ENCODE measurements at regions not wholly inside any gene's neighbourhood (a gene's known extent, or its start where the extent isn't known, plus 50 kb on each side); places are given as distances from the start of the nearest gene placed in this dataset.

DNA sequence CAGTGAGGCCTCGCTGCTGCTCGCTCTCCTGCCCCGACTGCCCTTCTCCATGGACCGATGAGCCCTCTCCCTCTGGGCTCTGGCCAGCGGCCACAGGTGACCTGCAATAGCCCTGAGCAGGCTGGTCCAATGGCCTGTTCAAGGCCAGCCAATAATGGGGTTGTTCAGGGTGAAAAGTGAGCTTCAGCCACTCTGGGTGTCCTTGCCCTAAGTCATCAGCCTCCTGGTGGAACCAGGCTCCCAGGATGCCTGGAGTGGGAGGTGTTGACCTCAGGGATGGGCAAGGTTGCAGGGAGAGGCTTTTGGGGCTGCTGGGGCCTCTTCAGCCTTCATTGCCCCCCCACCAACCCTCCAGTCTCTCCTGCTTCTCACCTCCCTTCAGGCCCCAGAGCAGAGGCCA lies 79.7 kb downstream of the RFLNA start:
- TF ChIP-seq, protein P1, sequence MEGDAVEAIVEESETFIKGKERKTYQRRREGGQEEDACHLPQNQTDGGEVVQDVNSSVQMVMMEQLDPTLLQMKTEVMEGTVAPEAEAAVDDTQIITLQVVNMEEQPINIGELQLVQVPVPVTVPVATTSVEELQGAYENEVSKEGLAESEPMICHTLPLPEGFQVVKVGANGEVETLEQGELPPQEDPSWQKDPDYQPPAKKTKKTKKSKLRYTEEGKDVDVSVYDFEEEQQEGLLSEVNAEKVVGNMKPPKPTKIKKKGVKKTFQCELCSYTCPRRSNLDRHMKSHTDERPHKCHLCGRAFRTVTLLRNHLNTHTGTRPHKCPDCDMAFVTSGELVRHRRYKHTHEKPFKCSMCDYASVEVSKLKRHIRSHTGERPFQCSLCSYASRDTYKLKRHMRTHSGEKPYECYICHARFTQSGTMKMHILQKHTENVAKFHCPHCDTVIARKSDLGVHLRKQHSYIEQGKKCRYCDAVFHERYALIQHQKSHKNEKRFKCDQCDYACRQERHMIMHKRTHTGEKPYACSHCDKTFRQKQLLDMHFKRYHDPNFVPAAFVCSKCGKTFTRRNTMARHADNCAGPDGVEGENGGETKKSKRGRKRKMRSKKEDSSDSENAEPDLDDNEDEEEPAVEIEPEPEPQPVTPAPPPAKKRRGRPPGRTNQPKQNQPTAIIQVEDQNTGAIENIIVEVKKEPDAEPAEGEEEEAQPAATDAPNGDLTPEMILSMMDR (conservative IDR thresholded peaks at IDR 0.05; ENCODE audit: low read depth, low read length): no peak
- TF ChIP-seq EZH2 (IDR thresholded peaks at IDR 0.05; ENCODE audit: low read length, unreplicated experiment): no peak

Measured in PC-3 (cell line).